ENCODE measurements at regions not wholly inside any gene's neighbourhood (a gene's known extent, or its start where the extent isn't known, plus 50 kb on each side); places are given as distances from the start of the nearest gene placed in this dataset.
"Not testable (repeated sequence)": the region's sequence is repeated elsewhere in the genome, so short reads cannot be mapped to it uniquely, and the experiment has no call there.

DNA sequence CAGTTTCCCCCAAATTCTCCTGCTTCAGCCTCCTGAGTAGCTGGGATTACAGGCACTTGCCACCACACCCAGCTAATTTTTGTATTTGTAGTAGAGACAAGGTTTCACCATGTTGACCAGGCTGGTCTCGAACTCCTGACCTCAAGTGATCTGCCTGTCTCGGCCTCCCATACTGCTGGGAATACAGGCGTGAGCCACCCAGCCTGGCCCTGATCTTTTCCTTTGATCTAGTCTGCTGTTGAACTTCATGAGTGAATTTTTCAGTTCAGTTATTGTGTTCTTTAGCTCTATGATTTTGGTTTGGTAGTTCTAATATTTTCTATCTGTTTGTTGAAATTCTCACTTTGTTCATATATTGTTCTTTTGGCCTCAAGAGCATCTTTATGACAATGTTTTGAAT is 83.4 kb upstream of the RAP2C start:
- DNase-seq (ENCODE audit: low spot score); H3K4me3 ChIP-seq (ENCODE audit: low read depth in 1 of 3, low read length in 3 of 3); H3K27me3 ChIP-seq (ENCODE audit: control insufficient read depth in 4 of 4, insufficient read depth in 4 of 4, low read length in 3 of 4); H3K36me3 ChIP-seq (ENCODE audit: control insufficient read depth in 4 of 4, insufficient read depth in 3 of 4, low read depth in 1 of 4, low read length in 3 of 4); H3K9ac ChIP-seq (ENCODE audit: low read depth in 1 of 2, low read length in 2 of 2); H3K27ac ChIP-seq (ENCODE audit: low read depth in 1 of 2, low read length in 2 of 2); H3K9me3 ChIP-seq (ENCODE audit: control insufficient read depth in 4 of 4, low read length in 3 of 4); H3K4me1 ChIP-seq (ENCODE audit: control insufficient read depth in 4 of 4, insufficient read depth in 4 of 4, low read length in 3 of 4): not testable (repeated sequence)
- WGBS = 93% methylated on average over 3 of the region's 3 CpGs

DNA sequence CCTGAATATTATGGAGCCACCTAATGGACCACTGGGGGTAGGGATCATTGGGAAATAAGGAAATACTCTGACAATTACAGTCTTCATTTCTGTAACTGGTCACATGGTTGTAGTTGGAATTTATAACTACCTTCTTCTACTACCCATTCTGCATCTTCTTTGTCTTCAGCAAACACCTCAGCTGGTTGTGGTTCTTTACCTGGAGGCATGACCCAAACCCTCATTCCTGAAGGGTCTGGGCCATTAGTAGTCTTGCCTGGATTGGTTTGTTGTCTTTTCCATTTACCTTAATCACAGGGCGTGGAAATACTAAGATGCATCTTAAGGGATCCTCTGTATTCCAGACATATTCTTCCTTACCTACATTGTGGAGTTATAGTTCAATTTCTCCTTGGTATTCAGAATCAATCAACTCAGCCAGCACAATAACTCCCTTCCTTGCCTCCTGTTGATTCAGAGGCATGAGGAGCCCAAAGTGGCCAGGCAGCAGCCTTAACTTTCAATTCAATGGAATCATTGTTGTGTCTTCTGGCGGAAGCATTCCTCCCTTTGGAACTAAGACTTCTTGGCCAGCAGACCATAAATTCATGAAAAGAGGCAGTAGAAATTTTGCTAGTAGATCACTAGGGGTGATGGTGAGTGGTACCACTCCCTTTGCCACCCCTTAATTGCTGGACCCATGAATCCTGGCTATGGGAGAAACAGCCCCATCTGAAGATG is 75.7 kb upstream of the RAP2C start:
- no peaks in the 10 kb centered on the region for H3K36me3 ChIP-seq (ENCODE audit: control insufficient read depth in 4 of 4, insufficient read depth in 3 of 4, low read depth in 1 of 4, low read length in 3 of 4)
- DNase-seq (ENCODE audit: low spot score) = no peak
- H3K9ac ChIP-seq (ENCODE audit: low read depth in 1 of 2, low read length in 2 of 2) = no peak overlapping the region
- no peak overlapping the region for H3K27ac ChIP-seq (ENCODE audit: low read depth in 1 of 2, low read length in 2 of 2)
- H3K4me3 ChIP-seq (ENCODE audit: low read depth in 1 of 3, low read length in 3 of 3) = no peak overlapping the region
- no peaks in the 10 kb centered on the region for H3K27me3 ChIP-seq (ENCODE audit: control insufficient read depth in 4 of 4, insufficient read depth in 4 of 4, low read length in 3 of 4)
- H3K4me1 ChIP-seq (ENCODE audit: control insufficient read depth in 4 of 4, insufficient read depth in 4 of 4, low read length in 3 of 4) = no peaks in the 10 kb centered on the region
- WGBS = 100% methylated on average over 2 of the region's 2 CpGs
- TF ChIP-seq RXRA (IDR thresholded peaks at IDR 0.05) (no peak), FOXA1 (IDR thresholded peaks at IDR 0.05) (no peak), HNF4A (conservative IDR thresholded peaks at IDR 0.05) (no peak), RAD21 (IDR thresholded peaks at IDR 0.05) (no peak), HNF4G (IDR thresholded peaks at IDR 0.05) (no peak), YY1 (IDR thresholded peaks at IDR 0.05) (no peak), GABPA (IDR thresholded peaks at IDR 0.05 in 1 of 2, conservative IDR thresholded peaks at IDR 0.05 in 1 of 2) (no peak)
- TF ChIP-seq, protein P1, sequence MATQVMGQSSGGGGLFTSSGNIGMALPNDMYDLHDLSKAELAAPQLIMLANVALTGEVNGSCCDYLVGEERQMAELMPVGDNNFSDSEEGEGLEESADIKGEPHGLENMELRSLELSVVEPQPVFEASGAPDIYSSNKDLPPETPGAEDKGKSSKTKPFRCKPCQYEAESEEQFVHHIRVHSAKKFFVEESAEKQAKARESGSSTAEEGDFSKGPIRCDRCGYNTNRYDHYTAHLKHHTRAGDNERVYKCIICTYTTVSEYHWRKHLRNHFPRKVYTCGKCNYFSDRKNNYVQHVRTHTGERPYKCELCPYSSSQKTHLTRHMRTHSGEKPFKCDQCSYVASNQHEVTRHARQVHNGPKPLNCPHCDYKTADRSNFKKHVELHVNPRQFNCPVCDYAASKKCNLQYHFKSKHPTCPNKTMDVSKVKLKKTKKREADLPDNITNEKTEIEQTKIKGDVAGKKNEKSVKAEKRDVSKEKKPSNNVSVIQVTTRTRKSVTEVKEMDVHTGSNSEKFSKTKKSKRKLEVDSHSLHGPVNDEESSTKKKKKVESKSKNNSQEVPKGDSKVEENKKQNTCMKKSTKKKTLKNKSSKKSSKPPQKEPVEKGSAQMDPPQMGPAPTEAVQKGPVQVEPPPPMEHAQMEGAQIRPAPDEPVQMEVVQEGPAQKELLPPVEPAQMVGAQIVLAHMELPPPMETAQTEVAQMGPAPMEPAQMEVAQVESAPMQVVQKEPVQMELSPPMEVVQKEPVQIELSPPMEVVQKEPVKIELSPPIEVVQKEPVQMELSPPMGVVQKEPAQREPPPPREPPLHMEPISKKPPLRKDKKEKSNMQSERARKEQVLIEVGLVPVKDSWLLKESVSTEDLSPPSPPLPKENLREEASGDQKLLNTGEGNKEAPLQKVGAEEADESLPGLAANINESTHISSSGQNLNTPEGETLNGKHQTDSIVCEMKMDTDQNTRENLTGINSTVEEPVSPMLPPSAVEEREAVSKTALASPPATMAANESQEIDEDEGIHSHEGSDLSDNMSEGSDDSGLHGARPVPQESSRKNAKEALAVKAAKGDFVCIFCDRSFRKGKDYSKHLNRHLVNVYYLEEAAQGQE (IDR thresholded peaks at IDR 0.05) = no peak
- TF ChIP-seq, protein P2, sequence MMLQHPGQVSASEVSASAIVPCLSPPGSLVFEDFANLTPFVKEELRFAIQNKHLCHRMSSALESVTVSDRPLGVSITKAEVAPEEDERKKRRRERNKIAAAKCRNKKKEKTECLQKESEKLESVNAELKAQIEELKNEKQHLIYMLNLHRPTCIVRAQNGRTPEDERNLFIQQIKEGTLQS (IDR thresholded peaks at IDR 0.05) = no peak
- TF ChIP-seq, protein P3, sequence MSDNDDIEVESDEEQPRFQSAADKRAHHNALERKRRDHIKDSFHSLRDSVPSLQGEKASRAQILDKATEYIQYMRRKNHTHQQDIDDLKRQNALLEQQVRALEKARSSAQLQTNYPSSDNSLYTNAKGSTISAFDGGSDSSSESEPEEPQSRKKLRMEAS (IDR thresholded peaks at IDR 0.05) = no peak
- no peaks in the 10 kb centered on the region for H3K9me3 ChIP-seq (ENCODE audit: control insufficient read depth in 4 of 4, low read length in 3 of 4)

DNA sequence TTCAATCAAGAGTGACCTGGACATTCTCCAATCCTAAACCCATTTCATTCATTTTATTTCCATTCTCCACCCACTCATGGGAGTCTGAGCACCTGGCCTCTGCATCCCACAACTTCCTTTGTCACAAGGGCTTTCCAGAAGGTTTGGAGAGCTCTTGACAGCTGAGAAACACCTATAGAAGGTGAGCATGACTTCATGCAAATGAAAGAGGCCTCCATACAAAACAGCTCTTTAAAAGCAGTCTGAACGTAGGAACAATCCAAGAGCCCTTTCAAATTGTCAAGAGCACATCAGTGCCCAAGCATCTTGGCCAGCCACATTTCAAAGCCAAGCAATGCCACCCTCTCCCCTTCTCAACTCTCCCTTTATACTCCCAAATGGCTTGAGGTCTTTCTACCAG is 74.9 kb upstream of the RAP2C start:
- H3K9me3 ChIP-seq (ENCODE audit: control insufficient read depth in 4 of 4, low read length in 3 of 4) = no peaks in the 10 kb centered on the region
- no peaks in the 10 kb centered on the region for H3K27me3 ChIP-seq (ENCODE audit: control insufficient read depth in 4 of 4, insufficient read depth in 4 of 4, low read length in 3 of 4)
- H3K9ac ChIP-seq (ENCODE audit: low read depth in 1 of 2, low read length in 2 of 2) = no peak overlapping the region
- no peak overlapping the region for H3K4me3 ChIP-seq (ENCODE audit: low read depth in 1 of 3, low read length in 3 of 3)
- DNase-seq (ENCODE audit: low spot score) = no peak
- H3K4me1 ChIP-seq (ENCODE audit: control insufficient read depth in 4 of 4, insufficient read depth in 4 of 4, low read length in 3 of 4) = no peaks in the 10 kb centered on the region
- no peak overlapping the region for H3K27ac ChIP-seq (ENCODE audit: low read depth in 1 of 2, low read length in 2 of 2)
- WGBS = 94% methylated on average over 1 of the region's 1 CpG
- TF ChIP-seq, protein P1 (IDR thresholded peaks at IDR 0.05) = no peak
- TF ChIP-seq, protein P4, sequence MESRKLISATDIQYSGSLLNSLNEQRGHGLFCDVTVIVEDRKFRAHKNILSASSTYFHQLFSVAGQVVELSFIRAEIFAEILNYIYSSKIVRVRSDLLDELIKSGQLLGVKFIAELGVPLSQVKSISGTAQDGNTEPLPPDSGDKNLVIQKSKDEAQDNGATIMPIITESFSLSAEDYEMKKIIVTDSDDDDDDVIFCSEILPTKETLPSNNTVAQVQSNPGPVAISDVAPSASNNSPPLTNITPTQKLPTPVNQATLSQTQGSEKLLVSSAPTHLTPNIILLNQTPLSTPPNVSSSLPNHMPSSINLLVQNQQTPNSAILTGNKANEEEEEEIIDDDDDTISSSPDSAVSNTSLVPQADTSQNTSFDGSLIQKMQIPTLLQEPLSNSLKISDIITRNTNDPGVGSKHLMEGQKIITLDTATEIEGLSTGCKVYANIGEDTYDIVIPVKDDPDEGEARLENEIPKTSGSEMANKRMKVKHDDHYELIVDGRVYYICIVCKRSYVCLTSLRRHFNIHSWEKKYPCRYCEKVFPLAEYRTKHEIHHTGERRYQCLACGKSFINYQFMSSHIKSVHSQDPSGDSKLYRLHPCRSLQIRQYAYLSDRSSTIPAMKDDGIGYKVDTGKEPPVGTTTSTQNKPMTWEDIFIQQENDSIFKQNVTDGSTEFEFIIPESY (IDR thresholded peaks at IDR 0.05) = no peak
- TF ChIP-seq RXRA (IDR thresholded peaks at IDR 0.05) = no peak
- H3K36me3 ChIP-seq (ENCODE audit: control insufficient read depth in 4 of 4, insufficient read depth in 3 of 4, low read depth in 1 of 4, low read length in 3 of 4) = no peaks in the 10 kb centered on the region
